Sigmoid colon (tissue), 4 donors: ENCODE measurements at regions not wholly inside any gene's neighbourhood (a gene's known extent, or its start where the extent isn't known, plus 50 kb on each side); places are given as distances from the start of the nearest gene placed in this dataset.

Experiments used
- EP300 ChIP-seq, 4 donors: sonication (generic); formaldehyde crosslinking; IDR thresholded peaks; one replicate each; pipeline ENCODE4 v1.6.1; 2017; ENCODE audit warnings: antibody characterized with exemption in 4 of 4
- TF ChIP-seq, protein P1 (sequence below), 4 experiments: fragments of 450-650 bp in 3 of 4; fragments of 200-600 bp in 1 of 4; IDR thresholded peaks; one replicate each; pipeline ENCODE4 v1.5.1; 2016 to 2019; ENCODE audit warnings: antibody characterized with exemption in 4 of 4, mild to moderate bottlenecking in 3 of 4, moderate library complexity in 2 of 4

GRCh38 chr9:85469041-85469440 lies 272.7 kb downstream of the AGTPBP1 start:
- no peak for TF ChIP-seq EP300 (IDR thresholded peaks at IDR 0.05)
- TF ChIP-seq, protein P1, sequence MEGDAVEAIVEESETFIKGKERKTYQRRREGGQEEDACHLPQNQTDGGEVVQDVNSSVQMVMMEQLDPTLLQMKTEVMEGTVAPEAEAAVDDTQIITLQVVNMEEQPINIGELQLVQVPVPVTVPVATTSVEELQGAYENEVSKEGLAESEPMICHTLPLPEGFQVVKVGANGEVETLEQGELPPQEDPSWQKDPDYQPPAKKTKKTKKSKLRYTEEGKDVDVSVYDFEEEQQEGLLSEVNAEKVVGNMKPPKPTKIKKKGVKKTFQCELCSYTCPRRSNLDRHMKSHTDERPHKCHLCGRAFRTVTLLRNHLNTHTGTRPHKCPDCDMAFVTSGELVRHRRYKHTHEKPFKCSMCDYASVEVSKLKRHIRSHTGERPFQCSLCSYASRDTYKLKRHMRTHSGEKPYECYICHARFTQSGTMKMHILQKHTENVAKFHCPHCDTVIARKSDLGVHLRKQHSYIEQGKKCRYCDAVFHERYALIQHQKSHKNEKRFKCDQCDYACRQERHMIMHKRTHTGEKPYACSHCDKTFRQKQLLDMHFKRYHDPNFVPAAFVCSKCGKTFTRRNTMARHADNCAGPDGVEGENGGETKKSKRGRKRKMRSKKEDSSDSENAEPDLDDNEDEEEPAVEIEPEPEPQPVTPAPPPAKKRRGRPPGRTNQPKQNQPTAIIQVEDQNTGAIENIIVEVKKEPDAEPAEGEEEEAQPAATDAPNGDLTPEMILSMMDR (IDR thresholded peaks at IDR 0.05), result no peak
